ENCODE measurements at regions not wholly inside any gene's neighbourhood (a gene's known extent, or its start where the extent isn't known, plus 50 kb on each side); places are given as distances from the start of the nearest gene placed in this dataset.

- ATAC-seq: no peak
- no peaks in the 10 kb centered on the region for H3K4me1 Mint-ChIP-seq
- no peak overlapping the region for H3K27ac Mint-ChIP-seq
- POLR2A ChIA-PET: no interaction called here
- no peak overlapping the region for H3K4me3 Mint-ChIP-seq
- no peak for DNase-seq
- peaks cover 0 to 28% (median 11%) of the 10 kb centered on the region in 9 donors for H3K9me3 Mint-ChIP-seq
- no peaks in the 10 kb centered on the region for H3K27me3 Mint-ChIP-seq
- H3K36me3 Mint-ChIP-seq: no peaks in the 10 kb centered on the region
Observed at GRCh38 chr4:29578329-29578728, 1141.8 kb upstream of the PCDH7 start.

- POLR2A ChIA-PET: no interaction called here
- no peak overlapping the region for H3K27ac Mint-ChIP-seq
- H3K9me3 Mint-ChIP-seq: peaks cover 2 to 39% (median 8%) of the 10 kb centered on the region in 9 donors
- DNase-seq: no peak
- H3K4me1 Mint-ChIP-seq: no peaks in the 10 kb centered on the region
- no peak overlapping the region for H3K4me3 Mint-ChIP-seq
- no peaks in the 10 kb centered on the region for H3K27me3 Mint-ChIP-seq
- H3K36me3 Mint-ChIP-seq: no peaks in the 10 kb centered on the region
- ATAC-seq: no peak
Observed at GRCh38 chr4:29581457-29581856, 1138.7 kb upstream of the PCDH7 start.

GRCh38 chr4:29588617-29589016, 1131.6 kb upstream of the PCDH7 start:
- Mint-ChIP-seq H3K9me3 (peaks cover 0 to 24% (median 4%) of the 10 kb centered on the region in 9 donors), H3K27me3 (no peaks in the 10 kb centered on the region), H3K4me3 (no peak overlapping the region), H3K36me3 (no peaks in the 10 kb centered on the region), H3K4me1 (no peaks in the 10 kb centered on the region), H3K27ac (no peak overlapping the region)
- DNase-seq: no peak
- POLR2A ChIA-PET: no interaction called here
- ATAC-seq: no peak

GRCh38 chr4:29596228-29596627, 1123.9 kb upstream of the PCDH7 start:
- Mint-ChIP-seq H3K36me3 (peaks cover 0 to 7% (median 0%) of the 10 kb centered on the region in 3 donors), H3K9me3 (peaks cover 3 to 31% (median 19%) of the 10 kb centered on the region in 9 donors), H3K4me3 (no peak overlapping the region), H3K27me3 (no peaks in the 10 kb centered on the region), H3K4me1 (no peaks in the 10 kb centered on the region), H3K27ac (no peak overlapping the region)
- no peak for DNase-seq
- no peak for ATAC-seq
- POLR2A ChIA-PET: no interaction called here

- Mint-ChIP-seq H3K4me1 (no peaks in the 10 kb centered on the region), H3K9me3 (peaks cover 0 to 23% (median 3%) of the 10 kb centered on the region in 9 donors), H3K4me3 (no peak overlapping the region), H3K36me3 (no peaks in the 10 kb centered on the region), H3K27me3 (no peaks in the 10 kb centered on the region), H3K27ac (no peak overlapping the region)
- no peak for ATAC-seq
- POLR2A ChIA-PET: no interaction called here
- DNase-seq: no peak
Observed at GRCh38 chr4:29619168-29619567, 1101.0 kb upstream of the PCDH7 start.

- H3K9me3 Mint-ChIP-seq: peaks cover 3 to 24% (median 11%) of the 10 kb centered on the region in 9 donors
- ATAC-seq: no peak
- no peak overlapping the region for H3K27ac Mint-ChIP-seq
- no peaks in the 10 kb centered on the region for H3K4me1 Mint-ChIP-seq
- no peaks in the 10 kb centered on the region for H3K36me3 Mint-ChIP-seq
- DNase-seq: no peak
- no peak overlapping the region for H3K4me3 Mint-ChIP-seq
- POLR2A ChIA-PET: no interaction called here
- H3K27me3 Mint-ChIP-seq: no peaks in the 10 kb centered on the region
Observed at GRCh38 chr4:29632199-29632598, 1088.0 kb upstream of the PCDH7 start.

- DNase-seq (no peak), ATAC-seq (no peak)
Observed at GRCh38 chr4:29636961-29637360, 1083.2 kb upstream of the PCDH7 start.

GRCh38 chr4:29653221-29653620, 1066.9 kb upstream of the PCDH7 start:
- POLR2A ChIA-PET: no interaction called here
- H3K9me3 Mint-ChIP-seq: peaks cover 0 to 24% (median 6%) of the 10 kb centered on the region in 9 donors
- H3K4me3 Mint-ChIP-seq: no peak overlapping the region
- H3K4me1 Mint-ChIP-seq: no peaks in the 10 kb centered on the region
- H3K36me3 Mint-ChIP-seq: peaks cover 0 to 5% (median 0%) of the 10 kb centered on the region in 3 donors
- ATAC-seq (no peak), DNase-seq (no peak)
- no peaks in the 10 kb centered on the region for H3K27me3 Mint-ChIP-seq
- no peak overlapping the region for H3K27ac Mint-ChIP-seq

More at GRCh38 chr4:29636961-29637360, 1083.2 kb upstream of the PCDH7 start:
- H3K4me1 Mint-ChIP-seq: no peaks in the 10 kb centered on the region
- H3K9me3 Mint-ChIP-seq: peaks cover 0 to 24% (median 8%) of the 10 kb centered on the region in 9 donors
- no peaks in the 10 kb centered on the region for H3K27me3 Mint-ChIP-seq
- POLR2A ChIA-PET: no interaction called here
- no peaks in the 10 kb centered on the region for H3K36me3 Mint-ChIP-seq
- H3K27ac Mint-ChIP-seq: no peak overlapping the region
- no peak overlapping the region for H3K4me3 Mint-ChIP-seq

GRCh38 chr4:29680644-29681043, 1039.5 kb upstream of the PCDH7 start:
- H3K4me1 Mint-ChIP-seq: no peaks in the 10 kb centered on the region
- no peak overlapping the region for H3K4me3 Mint-ChIP-seq
- no peak for ATAC-seq
- no peaks in the 10 kb centered on the region for H3K27me3 Mint-ChIP-seq
- H3K27ac Mint-ChIP-seq: no peak overlapping the region
- POLR2A ChIA-PET: no interaction called here
- H3K36me3 Mint-ChIP-seq: no peaks in the 10 kb centered on the region
- DNase-seq: no peak
- H3K9me3 Mint-ChIP-seq: peaks cover 6 to 34% (median 15%) of the 10 kb centered on the region in 9 donors

GRCh38 chr4:29704059-29704458, 1016.1 kb upstream of the PCDH7 start:
- Mint-ChIP-seq H3K9me3 (peaks cover 4 to 38% (median 13%) of the 10 kb centered on the region in 9 donors), H3K4me1 (no peaks in the 10 kb centered on the region), H3K4me3 (no peak overlapping the region), H3K27ac (no peak overlapping the region), H3K27me3 (no peaks in the 10 kb centered on the region), H3K36me3 (no peaks in the 10 kb centered on the region)
- ATAC-seq: no peak
- DNase-seq: no peak
- POLR2A ChIA-PET: no interaction called here

GRCh38 chr4:29708473-29708872, 1011.7 kb upstream of the PCDH7 start:
- Mint-ChIP-seq H3K9me3 (peaks cover 0 to 21% (median 11%) of the 10 kb centered on the region in 9 donors), H3K36me3 (no peaks in the 10 kb centered on the region), H3K4me1 (no peaks in the 10 kb centered on the region), H3K4me3 (no peak overlapping the region), H3K27ac (no peak overlapping the region), H3K27me3 (no peaks in the 10 kb centered on the region)
- DNase-seq (no peak), ATAC-seq (no peak)
- POLR2A ChIA-PET: no interaction called here

- Mint-ChIP-seq H3K4me3 (no peak overlapping the region), H3K27me3 (no peaks in the 10 kb centered on the region), H3K9me3 (peaks cover 0 to 16% (median 6%) of the 10 kb centered on the region in 9 donors), H3K4me1 (no peaks in the 10 kb centered on the region), H3K36me3 (no peaks in the 10 kb centered on the region), H3K27ac (no peak overlapping the region)
- DNase-seq (no peak), ATAC-seq (no peak)
- POLR2A ChIA-PET: no interaction called here
Observed at GRCh38 chr4:29710519-29710918, 1009.6 kb upstream of the PCDH7 start.

GRCh38 chr4:29711226-29711625, 1008.9 kb upstream of the PCDH7 start:
- POLR2A ChIA-PET: no interaction called here
- no peak for DNase-seq
- Mint-ChIP-seq H3K9me3 (peaks cover 0 to 13% (median 6%) of the 10 kb centered on the region in 9 donors), H3K27me3 (no peaks in the 10 kb centered on the region), H3K4me1 (no peaks in the 10 kb centered on the region), H3K4me3 (no peak overlapping the region), H3K36me3 (no peaks in the 10 kb centered on the region), H3K27ac (no peak overlapping the region)
- ATAC-seq: no peak

- POLR2A ChIA-PET: no interaction called here
- Mint-ChIP-seq H3K27ac (no peak overlapping the region), H3K36me3 (no peaks in the 10 kb centered on the region), H3K4me1 (no peaks in the 10 kb centered on the region), H3K9me3 (peaks cover 0 to 12% (median 3%) of the 10 kb centered on the region in 9 donors), H3K27me3 (no peaks in the 10 kb centered on the region), H3K4me3 (no peak overlapping the region)
- DNase-seq (no peak), ATAC-seq (no peak)
Observed at GRCh38 chr4:29717287-29718057, 1002.7 kb upstream of the PCDH7 start.
